ENCODE measurements at regions not wholly inside any gene's neighbourhood (a gene's known extent, or its start where the extent isn't known, plus 50 kb on each side); places are given as distances from the start of the nearest gene placed in this dataset.

GRCh38 chr12:68410018-68410660 is 78.0 kb upstream of the MDM1 start:
- Histone ChIP-seq H3K9me3 (ENCODE audit: control extremely low read depth in 1 of 5, control insufficient read depth in 4 of 5, insufficient read depth in 2 of 5, low read depth in 1 of 5, low read length in 4 of 5) (no peaks in the 10 kb centered on the region), H3K4me1 (ENCODE audit: control extremely low read depth in 1 of 4, control insufficient read depth in 4 of 4, insufficient read depth in 4 of 4, low read length in 3 of 4) (peaks cover 7 to 46% (median 36%) of the 10 kb centered on the region in 4 experiments), H3K36me3 (ENCODE audit: control insufficient read depth in 4 of 4, insufficient read depth in 4 of 4, low read length in 3 of 4) (no peaks in the 10 kb centered on the region), H3K27me3 (replicated peaks in 2 of 5; ENCODE audit: control insufficient read depth in 4 of 5, insufficient read depth in 5 of 5, low read length in 4 of 5) (no peaks in the 10 kb centered on the region), H3K27ac (ENCODE audit: insufficient read depth in 1 of 2, low read depth in 1 of 2, low read length in 2 of 2, poor library complexity in 1 of 2, severe bottlenecking in 2 of 2) (no peak overlapping the region), H3K4me3 (ENCODE audit: control insufficient read depth in 1 of 7, extremely low read depth in 1 of 7, insufficient read depth in 4 of 7, low read depth in 2 of 7, low read length in 6 of 7) (no peak overlapping the region)
- POLR2A ChIA-PET = no interaction called here
- CTCF ChIA-PET = interaction anchor here (1.9 kb wide), 1 partner anchor 14 kb away, joined by 4 read pairs; no protein-coding TSS in a partner anchor
- 97% methylated on average over 9 of the region's 11 CpGs for WGBS (ENCODE audit: insufficient coverage)
- no peak for DNase-seq

DNA sequence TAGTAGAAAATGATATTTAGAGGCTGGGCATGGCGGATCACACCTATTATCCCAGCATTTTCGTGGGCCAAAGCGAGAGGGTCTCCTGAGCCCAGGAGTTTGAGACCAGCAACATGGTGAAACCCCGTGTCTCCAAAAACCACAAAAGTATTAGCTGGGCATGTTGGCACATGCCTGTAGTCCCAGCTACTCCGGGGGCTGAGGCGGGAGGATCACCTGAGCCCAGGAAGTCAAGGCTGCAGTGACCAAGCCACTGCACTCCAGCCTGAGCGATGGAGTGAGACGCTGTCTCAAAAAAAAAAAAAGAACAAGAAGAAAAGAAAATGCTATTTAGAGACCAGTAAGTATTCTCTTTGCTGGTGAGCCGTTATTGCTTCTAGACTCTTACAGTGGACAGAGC is 79.2 kb upstream of the MDM1 start:
- H3K4me3 ChIP-seq (ENCODE audit: control insufficient read depth in 1 of 7, extremely low read depth in 1 of 7, insufficient read depth in 4 of 7, low read depth in 2 of 7, low read length in 6 of 7) = no peak overlapping the region
- no peak overlapping the region for H3K27ac ChIP-seq (ENCODE audit: insufficient read depth in 1 of 2, low read depth in 1 of 2, low read length in 2 of 2, poor library complexity in 1 of 2, severe bottlenecking in 2 of 2)
- H3K27me3 ChIP-seq (replicated peaks in 2 of 5; ENCODE audit: control insufficient read depth in 4 of 5, insufficient read depth in 5 of 5, low read length in 4 of 5) = no peaks in the 10 kb centered on the region
- CTCF ChIA-PET = interaction anchor here (1.6 to 1.9 kb wide), 3 partner anchors 12 to 202 kb away, joined by 3 to 4 read pairs (median 4); no protein-coding TSS in a partner anchor
- WGBS (ENCODE audit: insufficient coverage) = 97% methylated on average over 6 of the region's 9 CpGs
- DNase-seq = no peak
- H3K4me1 ChIP-seq (ENCODE audit: control extremely low read depth in 1 of 4, control insufficient read depth in 4 of 4, insufficient read depth in 4 of 4, low read length in 3 of 4) = peaks cover 2 to 44% (median 25%) of the 10 kb centered on the region in 4 experiments
- H3K36me3 ChIP-seq (ENCODE audit: control insufficient read depth in 4 of 4, insufficient read depth in 4 of 4, low read length in 3 of 4) = no peaks in the 10 kb centered on the region
- POLR2A ChIA-PET = no interaction called here
- no peaks in the 10 kb centered on the region for H3K9me3 ChIP-seq (ENCODE audit: control extremely low read depth in 1 of 5, control insufficient read depth in 4 of 5, insufficient read depth in 2 of 5, low read depth in 1 of 5, low read length in 4 of 5)

- Histone ChIP-seq H3K27ac (ENCODE audit: insufficient read depth in 1 of 2, low read depth in 1 of 2, low read length in 2 of 2, poor library complexity in 1 of 2, severe bottlenecking in 2 of 2) (peak overlapping the region in 1 of 2 experiments; percentile 1), H3K4me3 (ENCODE audit: control insufficient read depth in 1 of 7, extremely low read depth in 1 of 7, insufficient read depth in 4 of 7, low read depth in 2 of 7, low read length in 6 of 7) (no peak overlapping the region), H3K36me3 (ENCODE audit: control insufficient read depth in 4 of 4, insufficient read depth in 4 of 4, low read length in 3 of 4) (no peaks in the 10 kb centered on the region), H3K4me1 (ENCODE audit: control extremely low read depth in 1 of 4, control insufficient read depth in 4 of 4, insufficient read depth in 4 of 4, low read length in 3 of 4) (peaks cover 2 to 43% (median 12%) of the 10 kb centered on the region in 4 experiments), H3K27me3 (replicated peaks in 2 of 5; ENCODE audit: control insufficient read depth in 4 of 5, insufficient read depth in 5 of 5, low read length in 4 of 5) (no peaks in the 10 kb centered on the region), H3K9me3 (ENCODE audit: control extremely low read depth in 1 of 5, control insufficient read depth in 4 of 5, insufficient read depth in 2 of 5, low read depth in 1 of 5, low read length in 4 of 5) (no peaks in the 10 kb centered on the region)
- ChIA-PET POLR2A (no interaction called here), CTCF (interaction anchor here (1.2 to 1.8 kb wide), 5 partner anchors 9 to 182 kb away, joined by 3 to 10 read pairs (median 3); no protein-coding TSS in a partner anchor)
- DNase-seq = no peak
- WGBS (ENCODE audit: insufficient coverage) = 70% methylated on average over 2 of the region's 2 CpGs
These were observed 82.8 kb upstream of the MDM1 start for GRCh38 chr12:68414988-68415387.

- DNase-seq = no peak
- Histone ChIP-seq H3K27me3 (replicated peaks in 2 of 5; ENCODE audit: control insufficient read depth in 4 of 5, insufficient read depth in 5 of 5, low read length in 4 of 5) (no peaks in the 10 kb centered on the region), H3K27ac (ENCODE audit: insufficient read depth in 1 of 2, low read depth in 1 of 2, low read length in 2 of 2, poor library complexity in 1 of 2, severe bottlenecking in 2 of 2) (no peak overlapping the region), H3K4me3 (ENCODE audit: control insufficient read depth in 1 of 7, extremely low read depth in 1 of 7, insufficient read depth in 4 of 7, low read depth in 2 of 7, low read length in 6 of 7) (no peak overlapping the region), H3K9me3 (ENCODE audit: control extremely low read depth in 1 of 5, control insufficient read depth in 4 of 5, insufficient read depth in 2 of 5, low read depth in 1 of 5, low read length in 4 of 5) (no peaks in the 10 kb centered on the region), H3K36me3 (ENCODE audit: control insufficient read depth in 4 of 4, insufficient read depth in 4 of 4, low read length in 3 of 4) (no peaks in the 10 kb centered on the region), H3K4me1 (ENCODE audit: control extremely low read depth in 1 of 4, control insufficient read depth in 4 of 4, insufficient read depth in 4 of 4, low read length in 3 of 4) (peaks cover 2 to 38% (median 7%) of the 10 kb centered on the region in 4 experiments)
- CTCF ChIA-PET = interaction anchor here (0.6 to 1.8 kb wide), 5 partner anchors 10 to 215 kb away, joined by 3 to 10 read pairs (median 3); no protein-coding TSS in a partner anchor
- 96% methylated on average over 5 of the region's 6 CpGs for WGBS (ENCODE audit: insufficient coverage)
- POLR2A ChIA-PET = no interaction called here
These were observed 84.2 kb upstream of the MDM1 start for GRCh38 chr12:68416350-68416749.

DNA sequence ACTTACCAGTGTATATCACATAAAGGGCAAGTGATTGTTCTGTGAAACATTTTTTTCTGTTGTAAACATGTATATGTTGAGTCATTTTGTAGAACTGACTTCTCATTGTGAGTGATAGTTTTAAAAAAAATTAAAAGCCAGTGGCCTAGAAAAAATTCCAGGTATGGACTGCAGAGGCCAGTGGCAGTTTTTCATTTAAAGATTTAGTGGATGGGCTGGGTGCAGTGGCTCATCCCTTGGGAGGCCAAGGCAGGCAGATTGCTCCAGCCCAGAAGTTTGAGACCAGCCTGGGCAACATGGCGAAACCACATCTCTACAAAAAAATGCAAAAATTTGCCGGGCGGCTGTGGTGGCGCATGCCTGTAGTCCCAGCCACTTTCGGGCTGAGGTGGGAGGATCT is 84.7 kb upstream of the MDM1 start:
- no peaks in the 10 kb centered on the region for H3K27me3 ChIP-seq (replicated peaks in 2 of 5; ENCODE audit: control insufficient read depth in 4 of 5, insufficient read depth in 5 of 5, low read length in 4 of 5)
- ChIA-PET POLR2A (no interaction called here), CTCF (interaction anchor here (1.6 kb wide), 1 partner anchor 25 kb away, joined by 4 read pairs; no protein-coding TSS in a partner anchor)
- peaks cover 2 to 34% (median 6%) of the 10 kb centered on the region in 4 experiments for H3K4me1 ChIP-seq (ENCODE audit: control extremely low read depth in 1 of 4, control insufficient read depth in 4 of 4, insufficient read depth in 4 of 4, low read length in 3 of 4)
- H3K27ac ChIP-seq (ENCODE audit: insufficient read depth in 1 of 2, low read depth in 1 of 2, low read length in 2 of 2, poor library complexity in 1 of 2, severe bottlenecking in 2 of 2) = no peak overlapping the region
- H3K36me3 ChIP-seq (ENCODE audit: control insufficient read depth in 4 of 4, insufficient read depth in 4 of 4, low read length in 3 of 4) = no peaks in the 10 kb centered on the region
- no peak for DNase-seq
- no peaks in the 10 kb centered on the region for H3K9me3 ChIP-seq (ENCODE audit: control extremely low read depth in 1 of 5, control insufficient read depth in 4 of 5, insufficient read depth in 2 of 5, low read depth in 1 of 5, low read length in 4 of 5)
- WGBS (ENCODE audit: insufficient coverage) = no CpG with 5 or more reads among the region's 5 CpGs
- H3K4me3 ChIP-seq (ENCODE audit: control insufficient read depth in 1 of 7, extremely low read depth in 1 of 7, insufficient read depth in 4 of 7, low read depth in 2 of 7, low read length in 6 of 7) = no peak overlapping the region

DNA sequence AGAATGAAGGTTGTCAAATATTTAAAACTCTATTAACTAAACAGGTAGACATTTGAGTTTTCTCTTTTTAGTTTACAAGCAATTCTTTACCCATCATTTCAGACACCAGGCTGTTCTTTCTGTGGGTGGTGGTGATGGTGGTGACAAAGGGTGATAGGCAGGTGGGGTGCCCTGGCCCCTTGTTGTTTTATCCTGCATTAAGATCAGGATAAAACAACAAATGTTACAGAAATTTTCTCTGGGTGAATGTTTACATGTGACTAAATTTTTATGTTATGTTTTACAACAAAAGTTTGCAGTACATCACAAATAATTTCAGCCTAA is 85.9 kb upstream of the MDM1 start:
- Histone ChIP-seq H3K27ac (ENCODE audit: insufficient read depth in 1 of 2, low read depth in 1 of 2, low read length in 2 of 2, poor library complexity in 1 of 2, severe bottlenecking in 2 of 2) (no peak overlapping the region), H3K36me3 (ENCODE audit: control insufficient read depth in 4 of 4, insufficient read depth in 4 of 4, low read length in 3 of 4) (no peaks in the 10 kb centered on the region), H3K27me3 (replicated peaks in 2 of 5; ENCODE audit: control insufficient read depth in 4 of 5, insufficient read depth in 5 of 5, low read length in 4 of 5) (no peaks in the 10 kb centered on the region), H3K4me1 (ENCODE audit: control extremely low read depth in 1 of 4, control insufficient read depth in 4 of 4, insufficient read depth in 4 of 4, low read length in 3 of 4) (peaks cover 0 to 30% (median 3%) of the 10 kb centered on the region in 4 experiments), H3K9me3 (ENCODE audit: control extremely low read depth in 1 of 5, control insufficient read depth in 4 of 5, insufficient read depth in 2 of 5, low read depth in 1 of 5, low read length in 4 of 5) (no peaks in the 10 kb centered on the region), H3K4me3 (ENCODE audit: control insufficient read depth in 1 of 7, extremely low read depth in 1 of 7, insufficient read depth in 4 of 7, low read depth in 2 of 7, low read length in 6 of 7) (no peak overlapping the region)
- peak in 1 of 3 donors; percentile 27 for DNase-seq
- POLR2A ChIA-PET = no interaction called here
- CTCF ChIA-PET = interaction anchor here (0.7 to 2.0 kb wide), 3 partner anchors 15 to 81 kb away, joined by 4 to 7 read pairs (median 5); no protein-coding TSS in a partner anchor

- CTCF ChIA-PET = interaction anchor here (1.2 kb wide), 1 partner anchor 16 kb away, joined by 3 read pairs; no protein-coding TSS in a partner anchor
- no peak for DNase-seq
These were observed 88.3 kb upstream of the MDM1 start for GRCh38 chr12:68420225-68421010.

More at GRCh38 chr12:68420225-68421010, 88.3 kb upstream of the MDM1 start:
- Histone ChIP-seq H3K36me3 (ENCODE audit: control insufficient read depth in 4 of 4, insufficient read depth in 4 of 4, low read length in 3 of 4) (peaks cover 0 to 2% (median 0%) of the 10 kb centered on the region in 4 experiments), H3K9me3 (ENCODE audit: control extremely low read depth in 1 of 5, control insufficient read depth in 4 of 5, insufficient read depth in 2 of 5, low read depth in 1 of 5, low read length in 4 of 5) (no peaks in the 10 kb centered on the region), H3K4me1 (ENCODE audit: control extremely low read depth in 1 of 4, control insufficient read depth in 4 of 4, insufficient read depth in 4 of 4, low read length in 3 of 4) (peaks cover 0 to 24% (median 3%) of the 10 kb centered on the region in 4 experiments), H3K4me3 (ENCODE audit: control insufficient read depth in 1 of 7, extremely low read depth in 1 of 7, insufficient read depth in 4 of 7, low read depth in 2 of 7, low read length in 6 of 7) (no peak overlapping the region), H3K27me3 (replicated peaks in 2 of 5; ENCODE audit: control insufficient read depth in 4 of 5, insufficient read depth in 5 of 5, low read length in 4 of 5) (no peaks in the 10 kb centered on the region), H3K27ac (ENCODE audit: insufficient read depth in 1 of 2, low read depth in 1 of 2, low read length in 2 of 2, poor library complexity in 1 of 2, severe bottlenecking in 2 of 2) (no peak overlapping the region)
- POLR2A ChIA-PET = no interaction called here
- 100% methylated on average over 8 of the region's 11 CpGs for WGBS (ENCODE audit: insufficient coverage)

All from common myeloid progenitor, CD34-positive (primary cell).